ENCODE measurements at regions not wholly inside any gene's neighbourhood (a gene's known extent, or its start where the extent isn't known, plus 50 kb on each side); places are given as distances from the start of the nearest gene placed in this dataset.

DNA sequence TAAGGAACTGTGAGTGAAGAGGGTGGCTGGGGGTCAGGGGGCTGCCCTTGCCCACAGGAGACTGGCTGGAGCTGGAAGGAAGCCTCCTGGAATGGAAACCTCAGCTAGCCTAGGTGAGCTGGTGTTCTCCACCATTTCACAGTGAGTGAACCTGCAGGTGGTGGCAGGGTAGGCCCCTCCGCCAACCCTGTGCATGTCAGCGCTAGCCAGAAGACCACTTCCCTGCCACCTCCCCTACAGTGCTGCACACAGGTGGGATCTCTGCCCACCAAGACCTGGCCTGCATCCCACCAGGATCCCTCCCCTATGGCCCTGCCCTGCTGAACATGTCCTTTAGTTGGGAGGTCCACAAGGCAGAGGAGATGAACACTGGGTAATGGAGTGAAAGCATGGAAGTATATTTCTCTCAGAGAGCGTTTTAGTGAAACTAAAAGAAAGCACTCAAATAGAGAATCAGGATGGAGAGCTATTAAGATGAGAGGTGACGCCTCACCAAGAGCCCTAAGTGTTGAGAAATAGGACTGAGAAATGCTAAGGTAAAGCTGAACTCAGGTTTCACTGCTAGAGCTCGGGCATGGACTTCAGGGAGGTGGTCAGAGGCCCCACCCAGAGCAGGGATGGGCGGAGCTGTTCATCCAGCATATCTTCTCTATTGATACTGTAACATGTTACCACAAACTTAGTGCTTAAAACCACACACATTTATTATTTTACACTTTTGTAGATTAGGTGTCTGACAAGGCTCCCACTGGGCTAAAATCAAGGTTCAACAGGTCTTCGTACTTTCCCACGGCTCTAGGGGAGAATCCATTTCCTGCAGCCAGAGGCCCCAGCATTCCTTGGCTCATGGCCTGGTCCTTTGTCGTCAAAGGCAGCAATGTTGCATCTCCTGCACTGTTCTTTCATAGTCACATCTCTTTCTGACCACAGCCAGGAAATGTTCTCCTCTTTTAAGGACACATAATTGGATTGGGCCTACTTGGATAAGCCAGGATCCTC, 83.2 kb downstream of the DIRAS2 start:
- no peak for TF ChIP-seq CTCF (IDR thresholded peaks at IDR 0.05)
- no peak for ATAC-seq (ENCODE audit: low read depth)

More for the DNA sequence above, 83.2 kb downstream of the DIRAS2 start:
- H3K4me1 Mint-ChIP-seq: no peaks in the 10 kb centered on the region
- H3K27me3 Mint-ChIP-seq: no peaks in the 10 kb centered on the region
- H3K9me3 Mint-ChIP-seq: no peaks in the 10 kb centered on the region
- no peak overlapping the region for H3K27ac Mint-ChIP-seq
- DNase-seq: no peak
- H3K36me3 Mint-ChIP-seq (ENCODE audit: low read depth): no peaks in the 10 kb centered on the region
- no peak overlapping the region for H3K4me3 Mint-ChIP-seq
- ChIA-PET CTCF (no interaction called here), POLR2A (no interaction called here)
- intact Hi-C loops (cut with micrococcal nuclease): no loop called here

All from activated B cell treated with CpG ODN at 0.5 μM for 24 hours (primary cell).